OCI-LY1 (cell line): ENCODE measurements at regions not wholly inside any gene's neighbourhood (a gene's known extent, or its start where the extent isn't known, plus 50 kb on each side); places are given as distances from the start of the nearest gene placed in this dataset.
"Not testable (repeated sequence)": the region's sequence is repeated elsewhere in the genome, so short reads cannot be mapped to it uniquely, and the experiment has no call there.

Source experiments
- H2AFZ ChIP-seq: fragments of 200-600 bp; sonication (generic), shearing (Covaris generic); 2 replicates; pipeline ENCODE4 v1.6.0; 2014; ENCODE audit warnings: antibody characterized with exemption, mild to moderate bottlenecking, low read length
- H3F3A ChIP-seq: fragments of 200-600 bp; sonication (generic), shearing (Covaris generic); 2 replicates; pipeline ENCODE4 v1.6.0; 2014; ENCODE audit warnings: mild to moderate bottlenecking, antibody characterized with exemption, low read length, moderate library complexity; ENCODE audit not compliant: insufficient read depth
- H3K27ac ChIP-seq: fragments of 200-600 bp; sonication (generic); 2 replicates; pipeline ENCODE4 v1.5.1; 2014; ENCODE audit warnings: low read length, mixed run types, mild to moderate bottlenecking, low read depth; ENCODE audit not compliant: poor library complexity, severe bottlenecking
- H3K27me3 ChIP-seq: fragments of 200-600 bp; sonication (generic); 2 replicates; pipeline ENCODE4 v1.6.0; 2014; ENCODE audit warnings: antibody characterized with exemption, mild to moderate bottlenecking, low read length, moderate library complexity; ENCODE audit not compliant: insufficient read depth
- H3K36me3 ChIP-seq: fragments of 200-600 bp; sonication (generic); 2 replicates; pipeline ENCODE4 v1.6.1; 2014; ENCODE audit warnings: mild to moderate bottlenecking, antibody characterized with exemption, low read length, moderate library complexity, mixed read lengths; ENCODE audit not compliant: insufficient read depth
- H3K4me1 ChIP-seq: fragments of 200-600 bp; sonication (generic); 2 replicates; pipeline ENCODE4 v1.5.1; 2014; ENCODE audit warnings: mild to moderate bottlenecking, low read length, moderate library complexity; ENCODE audit not compliant: insufficient read depth, severe bottlenecking
- H3K4me2 ChIP-seq: fragments of 200-600 bp; sonication (generic), shearing (Covaris generic); 2 replicates; pipeline ENCODE4 v1.6.1; 2014; ENCODE audit warnings: low read length
- H3K4me3 ChIP-seq: fragments of 200-600 bp; sonication (generic); 2 replicates; pipeline ENCODE4 v1.5.1; 2014; ENCODE audit warnings: low read length, low read depth, mild to moderate bottlenecking, mixed read lengths; ENCODE audit not compliant: poor library complexity, severe bottlenecking
- H3K79me2 ChIP-seq: fragments of 200-600 bp; shearing (Covaris generic); 2 replicates; pipeline ENCODE4 v1.6.1; 2016; ENCODE audit warnings: mixed run types, low read length, mixed read lengths; ENCODE audit not compliant: insufficient read depth
- H3K9ac ChIP-seq: fragments of 200-600 bp; sonication (generic), shearing (Covaris generic); 2 replicates; pipeline ENCODE4 v1.6.1; 2014; ENCODE audit warnings: mild to moderate bottlenecking, low read length, mixed read lengths
- H3K9me2 ChIP-seq: fragments of 200-600 bp; sonication (generic), shearing (Covaris generic); 2 replicates; pipeline ENCODE4 v1.6.1; 2014; ENCODE audit warnings: low read depth, mild to moderate bottlenecking, low read length, mixed read lengths
- H3K9me3 ChIP-seq: fragments of 200-600 bp; shearing (Covaris generic); 2 replicates; pipeline ENCODE4 v1.6.1; 2014; ENCODE audit warnings: low read length, mixed read lengths
- H4K20me1 ChIP-seq: fragments of 200-600 bp; sonication (generic), shearing (Covaris generic); 2 replicates; pipeline ENCODE4 v1.6.0; 2016; ENCODE audit warnings: mild to moderate bottlenecking, low read length; ENCODE audit not compliant: insufficient read depth
- EZH2 ChIP-seq: fragments of 200-600 bp; sonication (generic), shearing (Covaris generic); IDR thresholded peaks from 2 replicates; pipeline ENCODE4 v1.8.0; 2017; ENCODE audit warnings: borderline replicate concordance, mixed run types, mild to moderate bottlenecking, antibody characterized with exemption, low read length, moderate library complexity, mixed read lengths
- TF ChIP-seq, protein P1 (sequence below): fragments of 200-600 bp; sonication (generic), shearing (Covaris generic); IDR thresholded peaks from 2 replicates; pipeline ENCODE4 v1.5.1; 2017; ENCODE audit warnings: mild to moderate bottlenecking, antibody characterized with exemption, low read length, moderate library complexity, mixed read lengths

- no peaks in the 10 kb centered on the region for H3K79me2 ChIP-seq
- H3K36me3 ChIP-seq = no peaks in the 10 kb centered on the region
- no peaks in the 10 kb centered on the region for H4K20me1 ChIP-seq
- no peak overlapping the region for H2AFZ ChIP-seq
- H3K4me3 ChIP-seq = no peak overlapping the region
- H3K27ac ChIP-seq = no peak overlapping the region
- no peaks in the 10 kb centered on the region for H3K4me1 ChIP-seq
- H3K9me2 ChIP-seq = no peaks in the 10 kb centered on the region
- no peak overlapping the region for H3K9ac ChIP-seq
- H3F3A ChIP-seq = no peaks in the 10 kb centered on the region
- H3K27me3 ChIP-seq = no peaks in the 10 kb centered on the region
- H3K4me2 ChIP-seq = no peak overlapping the region
- no peak for TF ChIP-seq EZH2
- TF ChIP-seq, protein P1, sequence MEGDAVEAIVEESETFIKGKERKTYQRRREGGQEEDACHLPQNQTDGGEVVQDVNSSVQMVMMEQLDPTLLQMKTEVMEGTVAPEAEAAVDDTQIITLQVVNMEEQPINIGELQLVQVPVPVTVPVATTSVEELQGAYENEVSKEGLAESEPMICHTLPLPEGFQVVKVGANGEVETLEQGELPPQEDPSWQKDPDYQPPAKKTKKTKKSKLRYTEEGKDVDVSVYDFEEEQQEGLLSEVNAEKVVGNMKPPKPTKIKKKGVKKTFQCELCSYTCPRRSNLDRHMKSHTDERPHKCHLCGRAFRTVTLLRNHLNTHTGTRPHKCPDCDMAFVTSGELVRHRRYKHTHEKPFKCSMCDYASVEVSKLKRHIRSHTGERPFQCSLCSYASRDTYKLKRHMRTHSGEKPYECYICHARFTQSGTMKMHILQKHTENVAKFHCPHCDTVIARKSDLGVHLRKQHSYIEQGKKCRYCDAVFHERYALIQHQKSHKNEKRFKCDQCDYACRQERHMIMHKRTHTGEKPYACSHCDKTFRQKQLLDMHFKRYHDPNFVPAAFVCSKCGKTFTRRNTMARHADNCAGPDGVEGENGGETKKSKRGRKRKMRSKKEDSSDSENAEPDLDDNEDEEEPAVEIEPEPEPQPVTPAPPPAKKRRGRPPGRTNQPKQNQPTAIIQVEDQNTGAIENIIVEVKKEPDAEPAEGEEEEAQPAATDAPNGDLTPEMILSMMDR = no peak
- H3K9me3 ChIP-seq = no peaks in the 10 kb centered on the region
Measured at GRCh38 chr6:168856914-168857313, 396.7 kb downstream of the THBS2 start.

DNA sequence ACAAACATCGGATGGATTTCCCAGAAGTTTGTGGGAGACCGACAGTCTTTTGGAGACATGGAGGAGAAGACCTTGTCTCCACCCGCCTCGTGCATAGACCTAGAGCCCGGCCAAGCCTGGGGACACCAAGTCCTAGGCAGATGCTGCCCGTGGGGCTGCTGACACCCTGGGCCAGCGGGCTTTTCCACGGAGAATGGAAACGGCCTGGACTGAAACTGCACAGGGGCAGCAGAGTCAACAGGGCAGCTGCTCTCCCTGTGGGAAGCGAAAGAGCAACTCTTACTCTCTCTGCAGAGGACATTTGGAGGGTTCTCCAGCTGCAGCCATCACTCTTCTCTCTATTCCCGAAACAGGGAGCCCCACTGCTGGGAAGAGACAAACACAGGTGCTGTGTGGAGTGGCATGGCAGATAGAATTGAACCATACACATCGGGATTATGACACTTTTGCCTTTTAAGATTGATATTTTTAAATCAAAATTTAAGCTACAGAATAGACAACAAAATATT lies 401.2 kb downstream of the THBS2 start:
- no peak overlapping the region for H3K27ac ChIP-seq
- no peaks in the 10 kb centered on the region for H3K79me2 ChIP-seq
- no peak overlapping the region for H3K9ac ChIP-seq
- no peaks in the 10 kb centered on the region for H3F3A ChIP-seq
- no peaks in the 10 kb centered on the region for H4K20me1 ChIP-seq
- no peaks in the 10 kb centered on the region for H3K27me3 ChIP-seq
- H3K4me3 ChIP-seq = no peak overlapping the region
- no peaks in the 10 kb centered on the region for H3K9me3 ChIP-seq
- H3K36me3 ChIP-seq = no peaks in the 10 kb centered on the region
- no peak for TF ChIP-seq EZH2
- TF ChIP-seq, protein P1 = no peak
- H2AFZ ChIP-seq = no peak overlapping the region
- H3K4me1 ChIP-seq = no peaks in the 10 kb centered on the region
- H3K9me2 ChIP-seq = no peaks in the 10 kb centered on the region
- H3K4me2 ChIP-seq = no peak overlapping the region

GRCh38 chr6:168851460-168852375 lies 401.9 kb downstream of the THBS2 start:
- H3K9ac ChIP-seq = no peak overlapping the region
- H3K27me3 ChIP-seq = no peaks in the 10 kb centered on the region
- H3K9me3 ChIP-seq = no peaks in the 10 kb centered on the region
- TF ChIP-seq, protein P1 = no peak
- no peak for TF ChIP-seq EZH2
- no peak overlapping the region for H3K4me3 ChIP-seq
- no peak overlapping the region for H2AFZ ChIP-seq
- no peak overlapping the region for H3K27ac ChIP-seq
- no peaks in the 10 kb centered on the region for H3K4me1 ChIP-seq
- H3K79me2 ChIP-seq = no peaks in the 10 kb centered on the region
- H3K4me2 ChIP-seq = 0 out of 2 replicates have a peak overlapping the region, but pooled peaks have one; percentile 4
- no peaks in the 10 kb centered on the region for H3K9me2 ChIP-seq
- H3F3A ChIP-seq = no peaks in the 10 kb centered on the region
- no peaks in the 10 kb centered on the region for H3K36me3 ChIP-seq
- H4K20me1 ChIP-seq = no peaks in the 10 kb centered on the region

DNA sequence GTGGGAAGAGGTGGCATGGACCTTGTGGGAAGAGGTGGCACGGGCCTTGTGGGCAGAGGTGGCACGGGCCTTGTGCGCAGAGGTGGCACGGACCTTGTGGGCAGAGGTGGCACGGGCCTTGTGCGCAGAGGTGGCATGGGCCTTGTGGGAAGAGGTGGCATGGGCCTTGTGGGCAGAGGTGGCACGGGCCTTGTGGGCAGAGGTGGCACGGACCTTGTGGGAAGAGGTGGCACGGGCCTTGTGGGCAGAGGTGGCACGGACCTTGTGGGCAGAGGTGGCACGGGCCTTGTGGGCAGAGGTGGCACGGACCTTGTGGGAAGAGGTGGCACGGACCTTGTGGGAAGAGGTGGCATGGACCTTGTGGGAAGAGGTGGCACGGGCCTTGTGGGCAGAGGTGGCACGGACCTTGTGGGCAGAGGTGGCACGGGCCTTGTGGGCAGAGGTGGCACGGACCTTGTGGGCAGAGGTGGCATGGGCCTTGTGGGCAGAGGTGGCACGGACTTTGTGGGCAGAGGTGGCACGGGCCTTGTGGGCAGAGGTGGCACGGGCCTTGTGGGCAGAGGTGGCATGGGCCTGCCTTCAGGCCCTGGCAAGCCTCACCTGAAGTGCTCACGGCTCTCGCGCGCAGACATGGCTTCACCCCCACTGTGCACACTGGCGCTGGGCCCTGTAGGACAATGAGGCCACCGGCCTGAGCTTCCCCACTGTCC lies 403.5 kb downstream of the THBS2 start:
- H3K27ac ChIP-seq, H3K4me2 ChIP-seq, H3F3A ChIP-seq: not testable (repeated sequence)

More for the DNA sequence above, 403.5 kb downstream of the THBS2 start:
- H3K27me3 ChIP-seq, H3K36me3 ChIP-seq, H3K9me2 ChIP-seq, H2AFZ ChIP-seq, H3K4me3 ChIP-seq, H3K9ac ChIP-seq, H3K79me2 ChIP-seq, H3K4me1 ChIP-seq, H4K20me1 ChIP-seq, H3K9me3 ChIP-seq: not testable (repeated sequence)
